ENCODE measurements at regions not wholly inside any gene's neighbourhood (a gene's known extent, or its start where the extent isn't known, plus 50 kb on each side); places are given as distances from the start of the nearest gene placed in this dataset.

DNA sequence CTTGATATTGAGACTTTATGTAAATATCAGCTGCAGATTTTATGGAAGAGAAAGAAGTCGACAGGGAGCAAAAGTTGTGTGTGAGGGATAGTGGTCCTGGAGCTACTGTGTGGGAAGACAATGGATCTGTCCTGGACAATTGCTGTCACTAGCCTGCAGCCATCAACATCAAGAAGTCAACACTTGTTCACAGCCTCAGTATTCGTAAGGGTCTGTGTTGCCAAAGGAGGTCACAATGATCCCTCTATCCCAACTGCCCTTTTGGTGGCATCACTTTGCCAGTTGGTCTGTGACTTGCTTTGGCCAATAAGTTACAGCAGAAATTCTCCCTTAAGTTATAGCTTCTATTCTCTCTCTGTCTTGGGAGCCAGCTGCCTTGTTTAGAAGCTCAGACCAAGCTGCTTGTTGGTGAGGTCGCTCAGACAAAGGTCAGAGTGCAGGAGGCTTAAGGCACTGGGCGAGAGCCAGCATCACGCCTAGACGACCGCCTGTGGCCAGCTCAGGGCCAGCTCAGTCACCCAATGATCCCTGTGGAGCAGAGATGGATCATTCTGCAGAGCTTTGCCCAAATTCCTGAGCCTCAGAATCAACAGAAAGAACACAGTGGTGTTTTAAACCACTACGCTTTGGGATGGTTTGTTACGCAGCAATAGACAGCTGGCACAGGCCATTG is 134.9 kb downstream of the RHOU start:
- DNase-seq, result no peak

DNA sequence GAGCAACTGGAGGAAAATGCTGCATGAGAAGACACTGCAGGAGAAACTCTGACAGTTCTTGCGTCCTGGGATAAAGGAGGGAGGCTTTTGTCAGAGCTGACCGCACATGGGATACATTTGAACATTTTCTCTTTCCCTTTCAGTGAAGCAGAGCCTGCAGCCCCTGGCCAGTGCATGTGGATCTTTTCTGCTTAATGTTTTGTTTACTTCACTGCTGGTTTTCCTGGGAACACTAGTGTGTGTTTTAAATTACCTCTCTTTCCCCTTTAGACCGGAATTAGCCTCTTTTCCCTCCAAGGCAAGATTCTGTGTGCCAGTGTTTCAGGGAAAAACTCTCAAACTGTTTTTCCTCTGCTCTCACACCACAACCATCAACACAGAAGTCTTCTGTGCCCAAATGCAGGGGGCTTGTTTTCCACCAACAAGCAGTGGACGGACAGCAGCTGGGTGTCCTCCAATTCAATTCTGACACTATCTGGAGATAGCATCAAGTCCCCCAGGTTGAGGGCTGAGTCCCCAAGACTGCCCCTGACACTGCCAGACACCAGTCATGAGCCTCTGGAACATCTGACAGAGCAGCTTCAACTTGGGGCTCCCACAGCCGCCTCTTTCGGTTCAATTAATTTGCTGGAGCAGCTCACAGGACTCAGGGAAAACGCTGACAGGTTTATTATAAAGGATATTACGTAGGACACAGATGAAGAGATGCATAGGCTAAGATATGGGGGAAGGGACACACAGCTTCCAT is 136.2 kb downstream of the RHOU start:
- no peak overlapping the region for H3K27ac Mint-ChIP-seq
- DNase-seq (no peak), ATAC-seq (replicated peaks in 1 of 2) (no peak)
- H3K36me3 Mint-ChIP-seq (ENCODE audit: insufficient read depth in 2 of 2), result no peaks in the 10 kb centered on the region
- no peak overlapping the region for H3K4me3 Mint-ChIP-seq
- no peaks in the 10 kb centered on the region for H3K9me3 Mint-ChIP-seq
- no peaks in the 10 kb centered on the region for H3K4me1 Mint-ChIP-seq (ENCODE audit: low read depth)
- no peaks in the 10 kb centered on the region for H3K27me3 Mint-ChIP-seq (ENCODE audit: low read depth)

More for the DNA sequence above, 134.9 kb downstream of the RHOU start:
- H3K4me1 Mint-ChIP-seq (ENCODE audit: low read depth), result no peaks in the 10 kb centered on the region
- no peaks in the 10 kb centered on the region for H3K36me3 Mint-ChIP-seq (ENCODE audit: insufficient read depth in 2 of 2)
- no peak for ATAC-seq (replicated peaks in 1 of 2)
- no peaks in the 10 kb centered on the region for H3K9me3 Mint-ChIP-seq
- no peaks in the 10 kb centered on the region for H3K27me3 Mint-ChIP-seq (ENCODE audit: low read depth)
- H3K4me3 Mint-ChIP-seq, result no peak overlapping the region
- no peak overlapping the region for H3K27ac Mint-ChIP-seq

DNA sequence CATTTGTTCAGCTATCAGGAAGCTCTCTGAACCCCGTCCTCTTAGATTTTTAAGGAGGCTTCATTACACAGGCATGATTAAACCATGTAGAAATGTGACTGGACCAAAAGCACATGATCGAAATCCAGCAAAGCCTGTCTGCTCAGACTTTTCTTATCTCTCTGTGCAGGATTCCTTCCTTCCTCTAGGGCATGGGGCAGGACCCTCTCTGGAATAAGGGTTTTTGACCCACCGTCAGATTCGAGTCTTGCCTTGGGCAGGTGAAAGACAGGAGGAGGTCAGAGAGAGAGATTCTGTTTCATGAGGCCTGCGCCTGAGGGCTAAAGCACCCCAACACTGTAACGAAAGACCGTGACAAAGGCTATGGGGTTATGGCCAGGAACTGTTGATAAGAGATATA is 136.8 kb downstream of the RHOU start:
- H3K4me1 Mint-ChIP-seq (ENCODE audit: low read depth), result no peaks in the 10 kb centered on the region
- ATAC-seq (replicated peaks in 1 of 2), result no peak
- H3K36me3 Mint-ChIP-seq (ENCODE audit: insufficient read depth in 2 of 2), result no peaks in the 10 kb centered on the region
- no peak for DNase-seq
- H3K27me3 Mint-ChIP-seq (ENCODE audit: low read depth), result no peaks in the 10 kb centered on the region
- no peak overlapping the region for H3K4me3 Mint-ChIP-seq
- no peaks in the 10 kb centered on the region for H3K9me3 Mint-ChIP-seq
- no peak overlapping the region for H3K27ac Mint-ChIP-seq

DNA sequence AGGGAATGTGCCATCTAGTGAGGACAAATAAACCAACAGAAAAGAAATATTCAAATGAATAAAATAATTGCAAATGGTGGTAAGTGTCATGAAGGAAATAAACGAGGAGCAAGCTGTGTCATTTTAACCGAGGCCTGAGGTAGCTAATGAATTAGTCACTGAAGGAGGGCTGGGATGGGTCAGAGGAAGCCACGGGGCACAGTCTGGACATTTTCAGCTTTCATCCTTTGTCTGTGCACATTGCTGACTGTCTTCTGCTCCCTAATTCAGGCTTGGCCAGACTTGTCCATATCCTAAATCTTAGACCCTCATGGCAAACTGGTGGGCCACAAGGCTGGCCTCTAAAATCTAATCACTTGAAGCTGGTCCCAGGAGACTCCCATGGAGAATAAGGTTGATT is 138.4 kb downstream of the RHOU start:
- Mint-ChIP-seq H3K9me3 (no peaks in the 10 kb centered on the region), H3K27ac (no peak overlapping the region), H3K36me3 (ENCODE audit: insufficient read depth in 2 of 2) (no peaks in the 10 kb centered on the region), H3K27me3 (ENCODE audit: low read depth) (no peaks in the 10 kb centered on the region), H3K4me1 (ENCODE audit: low read depth) (no peaks in the 10 kb centered on the region), H3K4me3 (no peak overlapping the region)
- DNase-seq (no peak), ATAC-seq (replicated peaks in 1 of 2) (no peak)

DNA sequence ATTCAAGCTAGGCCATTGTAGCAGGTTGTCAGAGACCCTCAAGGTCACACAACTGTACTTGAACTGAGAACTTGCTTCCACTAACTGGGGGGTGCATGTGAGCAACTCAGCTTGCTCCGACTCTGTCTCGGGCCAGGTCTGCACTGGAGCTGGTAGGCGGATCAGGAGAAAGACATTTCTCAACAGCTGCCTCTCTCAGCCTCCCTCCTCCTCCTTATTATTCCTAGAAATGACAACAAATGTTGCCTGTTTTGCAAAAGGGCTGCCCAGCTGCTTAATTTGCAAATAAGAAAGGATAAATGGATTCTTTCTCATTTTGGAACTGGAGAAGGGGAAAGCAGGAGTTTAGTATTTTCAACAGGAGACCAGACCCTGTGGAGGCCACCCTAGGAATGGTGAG is 140.5 kb downstream of the RHOU start:
- Mint-ChIP-seq H3K4me1 (ENCODE audit: low read depth) (no peaks in the 10 kb centered on the region), H3K27ac (no peak overlapping the region), H3K36me3 (ENCODE audit: insufficient read depth in 2 of 2) (no peaks in the 10 kb centered on the region), H3K27me3 (ENCODE audit: low read depth) (no peaks in the 10 kb centered on the region), H3K4me3 (no peak overlapping the region), H3K9me3 (peaks cover 0 to 2% of the 10 kb centered on the region in 2 donors)
- DNase-seq, result no peak
- ATAC-seq (replicated peaks in 1 of 2), result no peak

DNA sequence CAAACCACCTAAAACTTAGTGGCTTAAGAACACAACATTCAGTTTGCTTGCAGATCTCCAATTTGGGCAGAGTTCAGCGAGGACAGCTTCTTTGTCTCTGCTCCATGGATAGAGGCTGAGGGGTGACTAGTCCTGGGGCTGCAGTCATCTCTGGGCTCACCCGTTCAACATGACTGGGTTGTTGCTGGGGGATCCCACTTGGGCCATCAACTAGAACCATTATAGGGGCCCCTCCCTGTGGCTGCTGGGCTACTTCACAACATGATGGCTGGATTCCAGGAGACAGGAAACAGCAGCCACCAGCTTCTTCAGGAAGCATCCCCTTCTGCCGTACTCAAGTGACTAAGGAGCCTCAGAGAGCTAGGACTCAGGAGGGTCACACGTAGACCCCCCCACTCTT is 140.9 kb downstream of the RHOU start:
- ATAC-seq (replicated peaks in 1 of 2) (no peak), DNase-seq (no peak)
- peaks cover 0 to 2% of the 10 kb centered on the region in 2 donors for H3K9me3 Mint-ChIP-seq
- H3K36me3 Mint-ChIP-seq (ENCODE audit: insufficient read depth in 2 of 2), result no peaks in the 10 kb centered on the region
- H3K4me3 Mint-ChIP-seq, result no peak overlapping the region
- no peaks in the 10 kb centered on the region for H3K27me3 Mint-ChIP-seq (ENCODE audit: low read depth)
- H3K27ac Mint-ChIP-seq, result no peak overlapping the region
- H3K4me1 Mint-ChIP-seq (ENCODE audit: low read depth), result no peaks in the 10 kb centered on the region

DNA sequence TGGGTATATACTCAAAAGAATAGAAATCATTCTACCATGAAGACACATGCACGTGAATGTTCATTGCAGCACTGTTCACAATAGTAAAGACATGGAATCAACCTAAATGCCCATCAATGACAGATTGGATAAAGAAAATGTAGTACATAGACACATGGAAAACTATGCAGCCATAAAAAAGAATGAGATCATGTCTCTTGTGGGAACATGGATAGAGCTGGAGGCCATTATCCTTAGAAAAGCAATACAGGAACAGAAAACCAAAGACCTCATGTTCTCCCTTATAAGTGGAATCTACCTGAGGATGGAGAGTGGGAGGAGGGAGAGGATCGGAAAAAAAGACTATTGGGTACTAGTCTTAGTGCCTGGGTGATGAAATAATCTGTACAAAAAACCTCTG is 143.9 kb downstream of the RHOU start:
- Mint-ChIP-seq H3K27ac (no peak overlapping the region), H3K27me3 (ENCODE audit: low read depth) (no peaks in the 10 kb centered on the region), H3K36me3 (ENCODE audit: insufficient read depth in 2 of 2) (peaks cover 0 to 2% of the 10 kb centered on the region in 2 donors), H3K9me3 (peaks cover 0 to 5% of the 10 kb centered on the region in 2 donors), H3K4me3 (no peak overlapping the region), H3K4me1 (ENCODE audit: low read depth) (no peaks in the 10 kb centered on the region)
- DNase-seq (no peak), ATAC-seq (replicated peaks in 1 of 2) (no peak)

DNA sequence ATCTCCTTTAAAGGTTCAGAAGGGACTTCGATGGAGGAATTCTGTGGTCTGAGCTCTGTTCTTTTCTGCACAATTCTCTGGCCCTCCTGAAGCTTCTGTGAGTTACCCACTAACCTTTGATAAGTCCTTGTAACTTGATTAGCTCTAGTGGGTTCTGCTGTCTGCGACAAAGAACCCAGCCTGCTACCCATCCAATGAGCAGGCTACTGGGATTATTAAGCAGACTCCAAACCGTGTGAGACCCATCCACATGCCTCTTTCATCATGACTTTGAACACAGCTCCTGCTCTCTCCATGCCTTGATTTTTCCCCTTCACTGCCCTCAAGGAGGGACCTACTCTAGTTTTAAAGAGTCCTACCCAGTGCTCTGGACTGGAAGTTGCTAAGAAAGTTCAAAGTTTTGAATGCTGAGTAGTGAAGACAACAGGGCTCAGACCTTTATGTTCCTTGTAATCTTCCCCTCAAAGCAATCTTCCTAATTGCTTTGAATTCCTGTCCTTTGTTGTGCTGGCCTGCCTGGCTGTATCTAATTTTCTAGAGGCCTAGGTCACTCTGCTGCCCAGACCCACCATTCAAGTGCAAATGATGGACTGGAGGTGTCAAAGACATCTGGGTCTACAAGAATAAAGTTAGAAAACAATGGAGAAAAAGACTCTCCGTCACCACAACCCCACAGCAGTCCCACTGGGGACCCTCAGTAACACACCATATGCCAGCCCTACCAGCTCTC is 146.9 kb downstream of the RHOU start:
- H3K27me3 Mint-ChIP-seq (ENCODE audit: low read depth), result no peaks in the 10 kb centered on the region
- H3K4me3 Mint-ChIP-seq, result no peak overlapping the region
- peaks cover 0 to 5% of the 10 kb centered on the region in 2 donors for H3K36me3 Mint-ChIP-seq (ENCODE audit: insufficient read depth in 2 of 2)
- ATAC-seq (replicated peaks in 1 of 2) (no peak), DNase-seq (no peak)
- no peaks in the 10 kb centered on the region for H3K4me1 Mint-ChIP-seq (ENCODE audit: low read depth)
- no peak overlapping the region for H3K27ac Mint-ChIP-seq
- peaks cover 0 to 7% of the 10 kb centered on the region in 2 donors for H3K9me3 Mint-ChIP-seq

DNA sequence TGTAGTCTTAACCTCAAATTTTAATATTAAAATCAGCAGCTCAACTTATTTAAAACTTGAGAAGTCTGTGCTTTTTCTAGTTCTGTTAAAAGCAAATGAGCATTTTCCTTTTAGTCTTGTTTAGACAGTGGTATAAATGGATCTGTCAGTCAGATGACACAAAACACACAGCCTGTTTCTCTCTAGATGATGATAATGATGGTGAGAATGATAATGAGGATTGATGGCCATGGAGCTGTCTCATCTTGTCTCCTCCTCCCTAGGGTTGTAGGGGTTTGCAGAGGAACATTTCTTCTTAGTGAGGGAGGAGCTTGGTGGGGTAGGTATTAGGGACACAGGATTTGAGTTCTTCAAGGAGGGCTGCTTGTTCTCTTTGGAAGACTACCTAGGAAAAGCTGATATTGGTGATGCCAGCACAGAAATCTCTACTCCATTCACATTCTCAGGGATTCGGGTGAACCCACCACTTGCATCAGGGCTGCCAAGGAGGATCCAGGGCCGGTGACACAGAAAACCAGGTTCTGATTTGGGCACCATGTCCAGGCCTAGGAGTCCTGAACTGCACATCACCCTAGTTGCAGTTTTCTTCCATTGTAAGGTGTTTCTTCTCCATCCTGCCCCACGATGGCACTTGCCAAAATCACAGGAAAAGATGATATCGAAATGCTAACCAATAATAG is 147.6 kb downstream of the RHOU start:
- ATAC-seq (replicated peaks in 1 of 2) (no peak), DNase-seq (no peak)
- H3K9me3 Mint-ChIP-seq, result peaks cover 0 to 7% of the 10 kb centered on the region in 2 donors

DNA sequence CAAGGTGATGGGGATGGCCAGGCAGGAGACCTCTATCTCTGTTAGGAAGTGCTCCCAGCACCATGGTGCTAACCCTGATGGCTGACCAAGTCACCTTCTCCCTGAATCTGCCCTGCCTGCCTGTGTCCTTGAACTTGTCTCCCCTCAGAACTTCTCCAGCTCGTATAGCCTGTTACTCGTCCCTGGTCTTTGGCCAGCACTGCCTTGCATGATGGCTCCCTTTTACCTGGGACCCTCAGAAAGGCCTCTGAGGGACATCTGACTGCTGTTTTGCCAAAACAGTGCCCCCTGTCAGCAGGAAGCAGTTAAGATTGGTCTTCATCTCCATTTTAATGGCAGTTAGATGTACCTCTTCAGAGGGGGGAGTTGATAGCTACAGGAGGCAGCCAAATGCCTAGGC is 148.3 kb downstream of the RHOU start:
- ATAC-seq (replicated peaks in 1 of 2) (no peak), DNase-seq (no peak)
- H3K36me3 Mint-ChIP-seq (ENCODE audit: insufficient read depth in 2 of 2), result peaks cover 0 to 5% of the 10 kb centered on the region in 2 donors
- H3K27me3 Mint-ChIP-seq (ENCODE audit: low read depth), result no peaks in the 10 kb centered on the region
- H3K4me1 Mint-ChIP-seq (ENCODE audit: low read depth), result no peaks in the 10 kb centered on the region
- peaks cover 0 to 7% of the 10 kb centered on the region in 2 donors for H3K9me3 Mint-ChIP-seq
- no peak overlapping the region for H3K27ac Mint-ChIP-seq
- H3K4me3 Mint-ChIP-seq, result no peak overlapping the region

More for the DNA sequence above, 147.6 kb downstream of the RHOU start:
- Mint-ChIP-seq H3K4me1 (ENCODE audit: low read depth) (no peaks in the 10 kb centered on the region), H3K27me3 (ENCODE audit: low read depth) (no peaks in the 10 kb centered on the region), H3K4me3 (no peak overlapping the region), H3K36me3 (ENCODE audit: insufficient read depth in 2 of 2) (peaks cover 0 to 5% of the 10 kb centered on the region in 2 donors), H3K27ac (no peak overlapping the region)

DNA sequence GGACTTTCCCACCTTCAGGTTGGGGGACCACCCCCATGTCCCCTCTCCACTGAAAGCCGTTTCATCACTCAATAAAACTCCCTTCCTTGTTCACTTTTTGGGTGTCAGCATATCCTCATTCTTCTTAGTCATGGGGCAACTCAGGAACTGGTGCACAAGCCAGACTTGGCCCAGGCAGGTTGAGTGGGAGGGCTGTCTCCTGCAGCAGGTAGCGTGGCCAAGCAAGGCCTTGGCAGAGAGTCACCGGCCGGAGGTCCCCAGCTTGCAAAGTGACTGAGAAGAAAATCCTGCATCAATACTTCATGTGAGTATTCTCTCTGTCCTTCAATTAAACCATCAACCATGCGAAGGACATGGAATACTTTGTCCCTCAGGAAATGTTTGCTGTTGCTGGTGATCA is 148.9 kb downstream of the RHOU start:
- ATAC-seq (replicated peaks in 1 of 2), result no peak
- Mint-ChIP-seq H3K4me3 (no peak overlapping the region), H3K27me3 (ENCODE audit: low read depth) (no peaks in the 10 kb centered on the region), H3K27ac (no peak overlapping the region), H3K36me3 (ENCODE audit: insufficient read depth in 2 of 2) (peaks cover 0 to 5% of the 10 kb centered on the region in 2 donors), H3K9me3 (peaks cover 0 to 6% of the 10 kb centered on the region in 2 donors), H3K4me1 (ENCODE audit: low read depth) (peaks cover 2% of the 10 kb centered on the region)
- DNase-seq, result no peak

DNA sequence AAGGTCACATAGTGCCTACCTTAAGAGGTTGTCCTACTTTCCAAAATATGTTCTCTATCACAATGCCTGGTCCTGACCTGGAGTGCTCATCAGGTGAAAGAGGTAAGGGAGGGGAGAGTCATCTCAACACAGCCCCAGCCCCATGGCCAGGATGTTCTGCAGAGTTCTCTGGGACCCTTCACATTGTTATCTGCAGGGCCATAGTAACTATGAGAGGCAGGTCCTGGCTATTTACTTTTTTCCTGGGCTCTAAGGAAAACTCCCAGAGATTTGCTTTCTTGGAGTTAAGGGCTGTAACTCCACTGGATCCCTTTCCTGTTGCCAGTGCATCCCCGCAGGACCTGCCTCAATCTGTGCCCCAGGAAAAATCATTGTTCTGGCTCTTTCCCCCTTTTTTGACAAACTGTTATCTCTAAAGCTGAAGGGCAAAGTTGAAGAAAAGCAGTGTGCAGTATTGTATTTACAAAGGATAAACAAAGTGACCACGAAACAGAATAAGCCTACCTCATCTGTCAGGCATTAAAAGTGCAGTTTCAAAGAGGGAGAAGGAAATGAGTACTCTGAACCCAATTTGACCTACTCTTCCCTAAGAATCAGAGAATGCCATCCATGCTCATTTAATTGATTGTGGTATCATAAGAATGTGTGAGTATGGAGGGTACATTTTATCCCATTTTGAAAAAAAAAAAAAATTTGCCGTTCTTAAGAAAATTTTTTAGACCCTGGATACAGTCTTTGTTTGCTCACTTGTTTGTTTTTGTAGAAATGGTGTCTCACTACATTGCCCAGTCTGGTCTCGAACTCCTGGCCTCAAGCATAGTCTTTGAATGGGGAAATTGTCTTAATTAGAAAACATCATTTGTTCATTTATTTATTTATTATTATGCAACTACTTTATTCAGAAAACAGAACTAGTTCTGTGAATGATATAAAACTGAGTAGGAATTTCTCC is 149.6 kb downstream of the RHOU start:
- Mint-ChIP-seq H3K27me3 (ENCODE audit: low read depth) (no peaks in the 10 kb centered on the region), H3K4me1 (ENCODE audit: low read depth) (peaks cover 9% of the 10 kb centered on the region), H3K36me3 (ENCODE audit: insufficient read depth in 2 of 2) (peaks cover 0 to 5% of the 10 kb centered on the region in 2 donors), H3K4me3 (no peak overlapping the region), H3K27ac (no peak overlapping the region), H3K9me3 (peaks cover 0 to 5% of the 10 kb centered on the region in 2 donors)
- ATAC-seq (replicated peaks in 1 of 2) (no peak), DNase-seq (no peak)
